ENCODE measurements at regions not wholly inside any gene's neighbourhood (a gene's known extent, or its start where the extent isn't known, plus 50 kb on each side); places are given as distances from the start of the nearest gene placed in this dataset.

DNA sequence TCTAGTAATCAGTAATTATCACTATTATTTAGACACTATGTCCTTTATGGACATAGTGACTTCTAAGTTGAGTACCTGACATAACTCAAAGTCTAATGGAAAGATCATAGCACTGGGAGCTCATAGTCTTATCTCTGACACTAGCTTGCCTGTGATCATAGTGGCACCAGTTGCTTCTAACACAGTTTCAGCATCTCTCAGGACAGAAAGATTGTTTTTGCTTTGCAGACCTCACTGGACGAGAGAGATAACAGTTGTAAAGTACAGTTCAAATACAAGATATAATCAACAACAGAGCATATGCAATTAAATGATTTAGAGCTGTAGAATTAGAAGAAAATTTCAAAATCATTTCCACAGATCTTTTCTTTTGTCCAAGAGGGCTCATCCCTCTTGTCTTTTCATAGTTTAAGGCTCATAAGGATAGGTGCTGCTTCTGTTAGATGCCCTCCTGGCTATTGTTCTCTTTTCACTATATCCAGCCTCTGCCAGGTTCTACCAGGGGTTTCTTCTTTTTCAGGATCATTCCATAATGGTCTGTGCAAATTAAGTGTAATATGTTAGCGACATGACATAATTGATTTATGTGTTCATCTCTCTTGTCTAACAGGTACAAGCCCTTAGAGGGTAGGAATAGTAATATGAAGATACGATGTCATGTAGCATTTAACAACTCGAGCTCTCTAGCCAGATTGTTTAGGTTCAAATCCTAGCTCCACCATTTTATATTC, 1175.4 kb upstream of the TENM4 start:
- no peak for TF ChIP-seq CTCF (IDR thresholded peaks at IDR 0.05)

DNA sequence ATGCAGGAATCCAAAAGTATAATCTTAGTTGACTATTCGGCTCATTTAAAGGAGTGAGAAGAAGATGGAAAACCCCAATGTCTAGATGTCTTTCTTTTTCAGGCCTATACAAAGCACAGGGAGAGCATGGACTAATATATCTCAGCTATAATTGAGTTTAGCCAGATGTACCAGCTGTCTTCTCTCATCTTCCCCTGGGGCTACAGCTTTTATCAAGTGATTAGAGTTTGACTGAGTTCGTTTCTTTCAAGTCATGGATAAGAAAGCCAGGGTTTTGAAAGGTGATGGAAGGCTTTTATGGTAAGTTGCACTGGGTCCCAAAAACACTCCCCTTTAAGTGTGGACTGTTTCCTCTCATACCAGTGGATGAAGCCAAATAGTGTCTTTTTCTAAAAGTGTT, 1172.8 kb upstream of the TENM4 start:
- no peak for TF ChIP-seq CTCF (IDR thresholded peaks at IDR 0.05)

DNA sequence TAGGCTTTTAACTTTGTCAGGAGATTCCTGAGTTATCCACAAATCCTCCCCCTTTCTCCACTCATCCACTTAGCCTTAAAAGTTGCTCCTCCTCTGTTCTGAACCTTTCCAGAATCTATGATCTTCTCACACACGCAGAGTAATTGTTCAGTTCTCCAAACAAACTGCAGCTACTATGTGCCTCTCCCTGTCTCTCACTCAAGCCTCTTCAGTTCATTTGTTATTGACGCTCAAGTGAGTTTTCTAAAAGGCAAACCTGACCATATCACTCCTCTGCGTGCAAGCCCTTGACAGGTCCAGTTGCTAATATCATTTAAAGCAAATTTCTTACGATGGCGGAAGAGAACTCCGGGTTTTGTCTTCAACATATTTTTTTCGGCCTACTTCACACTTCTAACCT, 1169.7 kb upstream of the TENM4 start:
- TF ChIP-seq CTCF (IDR thresholded peaks at IDR 0.05) = no peak

DNA sequence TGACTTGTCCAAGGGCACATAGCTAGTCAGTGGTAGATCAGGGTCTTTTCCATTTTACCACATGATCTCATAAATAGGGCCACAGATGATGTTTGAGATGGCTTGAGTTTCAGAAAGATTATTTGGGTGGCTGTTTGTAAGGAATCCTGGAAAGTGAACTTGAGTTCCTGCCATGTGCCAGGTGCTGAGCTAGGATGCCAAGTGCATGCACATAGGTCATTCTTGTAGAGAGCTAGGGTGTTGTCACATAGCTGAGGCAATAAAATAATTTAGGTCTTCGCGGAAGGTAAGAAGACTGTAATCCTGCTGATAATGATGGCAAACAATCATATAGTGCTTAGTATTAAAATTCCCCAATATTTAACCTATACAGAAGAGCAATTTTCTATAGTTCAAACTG, 1162.6 kb upstream of the TENM4 start:
- no peak for TF ChIP-seq CTCF (IDR thresholded peaks at IDR 0.05)

- no peak for TF ChIP-seq CTCF (IDR thresholded peaks at IDR 0.05)
These were observed 1158.1 kb upstream of the TENM4 start for GRCh38 chr11:80598905-80599304.

- no peak for TF ChIP-seq CTCF (IDR thresholded peaks at IDR 0.05)
These were observed 1155.5 kb upstream of the TENM4 start for GRCh38 chr11:80596291-80596810.

GRCh38 chr11:80595011-80595410, 1154.2 kb upstream of the TENM4 start:
- no peak for TF ChIP-seq CTCF (IDR thresholded peaks at IDR 0.05)
